Non-pigmented ciliary epithelial cell (primary cell): ENCODE measurements at regions not wholly inside any gene's neighbourhood (a gene's known extent, or its start where the extent isn't known, plus 50 kb on each side); places are given as distances from the start of the nearest gene placed in this dataset.
A peak's percentile ranks its signal among the peaks of the same experiment; 100 is the strongest.

Experiments used
- DNase-seq: peaks from one replicate; pipeline ENCODE4 v3.0.0-alpha.2; 2010; ENCODE audit warnings: low read depth

DNA sequence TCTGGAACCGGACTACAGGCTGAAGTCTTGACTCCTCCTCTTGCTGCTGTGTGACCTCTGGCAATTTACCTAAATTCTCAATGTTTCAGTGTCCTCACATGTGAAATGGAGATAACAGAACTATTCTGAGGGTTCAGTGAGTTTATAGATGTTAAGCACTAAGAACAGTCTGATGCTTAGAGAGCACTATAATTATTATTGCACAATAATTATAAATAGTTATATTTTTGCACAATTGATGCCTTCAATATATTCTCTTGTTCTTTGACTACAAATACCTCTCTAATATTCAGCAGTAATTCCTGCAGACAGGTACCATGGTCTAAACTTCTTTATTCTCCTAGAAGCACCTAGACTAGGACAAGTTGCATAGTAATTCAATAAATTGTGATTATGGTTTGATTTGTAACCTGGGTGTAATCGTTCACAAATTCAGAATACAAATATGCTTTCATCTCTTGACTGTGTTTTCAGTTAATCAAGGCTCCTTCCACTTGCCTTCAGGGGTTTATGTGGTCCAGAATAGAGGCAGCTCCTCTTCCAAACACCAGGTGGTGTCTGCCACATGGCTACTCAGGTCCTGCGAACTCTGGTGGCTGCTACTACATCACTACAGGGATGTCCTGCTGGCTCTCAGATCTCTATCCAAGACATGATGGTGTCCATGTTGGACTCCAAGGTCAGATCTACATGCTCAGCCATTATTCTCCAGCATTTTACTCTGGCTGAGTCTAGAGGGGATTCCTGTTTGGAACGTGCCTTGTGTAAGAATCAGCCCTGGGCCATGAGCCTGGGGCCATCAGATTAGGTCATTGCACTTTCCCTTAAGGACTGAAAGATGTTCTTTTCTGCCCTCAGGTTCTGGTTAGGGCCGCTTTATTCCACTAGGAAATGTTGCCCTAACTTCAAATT, 103.4 kb downstream of the QRFPR start:
- DNase-seq: no peak

DNA sequence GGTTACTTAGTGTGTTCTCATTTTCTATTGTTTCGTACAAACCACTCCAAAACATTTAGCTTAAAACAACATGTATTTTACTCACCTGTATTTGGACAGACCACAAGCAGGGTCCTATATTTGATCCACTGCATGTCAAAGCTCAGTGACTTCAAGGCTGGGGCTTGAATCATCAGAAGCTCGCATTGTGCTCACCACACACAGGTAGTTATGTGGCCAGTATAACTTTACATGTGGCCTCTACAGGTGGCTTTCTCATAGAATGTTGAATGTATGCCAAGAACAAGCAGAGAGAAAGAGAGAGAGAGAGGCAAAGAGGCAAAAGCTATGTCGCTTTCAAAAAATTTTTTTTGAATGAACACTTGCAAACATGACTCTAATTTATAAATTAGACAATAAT, 107.6 kb downstream of the QRFPR start:
- DNase-seq: no peak

DNA sequence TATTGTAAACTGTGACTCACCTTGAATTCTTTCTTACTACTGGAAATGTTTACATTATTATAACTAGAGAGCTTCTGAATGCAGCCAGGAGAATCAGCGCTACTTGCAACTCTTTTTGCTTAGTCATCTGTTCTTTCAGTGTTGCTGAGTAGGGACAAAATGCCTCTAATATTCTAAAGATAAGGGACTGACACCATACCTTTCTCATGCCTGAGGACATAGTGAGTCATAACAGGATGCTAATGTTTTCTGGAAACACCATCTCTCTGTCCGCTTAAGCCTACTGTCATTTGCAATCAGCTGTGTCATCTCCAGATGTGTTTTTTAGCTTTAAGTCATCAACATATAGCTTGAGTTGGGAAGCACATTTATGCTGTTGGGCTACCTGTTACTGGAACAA, 108.3 kb downstream of the QRFPR start:
- DNase-seq: peak; percentile 81

DNA sequence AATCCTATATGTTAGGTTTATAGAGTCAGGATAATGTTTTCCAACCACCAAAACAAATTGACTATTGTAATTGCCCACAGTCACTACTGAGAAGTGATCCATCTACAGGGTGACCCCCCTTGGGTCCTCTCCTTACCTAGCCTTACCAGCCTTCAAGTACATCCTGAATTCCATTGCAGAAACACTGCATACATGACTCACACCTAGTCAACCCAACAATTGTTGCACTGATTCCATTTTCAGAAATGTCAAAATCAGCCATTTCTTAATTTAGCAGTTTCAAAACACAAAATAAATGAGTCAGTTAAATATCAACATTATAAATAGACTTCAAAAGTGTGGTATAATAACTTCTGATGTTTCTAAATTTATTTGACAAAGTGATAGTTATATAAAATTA, 106.3 kb upstream of the TNIP3 start:
- DNase-seq: no peak

DNA sequence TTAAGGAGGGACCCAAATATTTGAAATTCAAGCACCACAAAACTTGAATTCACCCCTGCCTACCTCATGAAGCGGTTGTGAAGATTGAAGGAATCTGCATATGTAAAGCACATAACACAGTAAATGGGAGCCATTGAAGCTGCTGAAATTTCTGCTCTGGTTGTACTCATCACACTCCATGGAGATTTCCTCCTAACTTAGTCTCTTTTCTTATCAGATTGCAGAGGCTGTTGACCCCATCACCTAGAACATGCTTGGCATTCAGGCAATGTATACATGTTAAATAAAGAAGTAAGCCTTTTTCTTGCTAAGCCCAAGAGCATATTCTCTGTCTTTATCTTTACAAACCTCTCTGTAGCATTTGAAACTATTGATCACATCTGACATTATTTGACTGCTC, 104.9 kb upstream of the TNIP3 start:
- no peak for DNase-seq

DNA sequence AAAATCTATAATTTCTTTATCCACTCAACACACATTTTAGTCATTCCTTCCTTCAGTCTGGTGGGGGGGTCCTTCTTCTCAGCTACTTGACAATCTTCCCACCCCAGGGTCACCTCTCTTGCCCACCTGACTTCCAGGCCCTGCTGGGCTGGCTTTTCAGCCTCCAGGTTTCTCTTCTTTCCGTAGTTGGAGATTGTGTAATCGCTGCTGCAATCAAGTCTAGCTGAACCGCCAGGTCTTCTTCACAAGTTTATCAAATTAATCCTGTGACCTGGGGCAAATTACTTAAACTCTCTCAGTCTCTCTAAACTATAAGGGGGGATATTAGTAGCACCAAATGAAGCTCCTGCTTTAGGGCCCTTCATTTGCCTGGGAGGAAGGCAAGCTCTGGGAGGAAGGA, 102.9 kb upstream of the TNIP3 start:
- no peak for DNase-seq

DNA sequence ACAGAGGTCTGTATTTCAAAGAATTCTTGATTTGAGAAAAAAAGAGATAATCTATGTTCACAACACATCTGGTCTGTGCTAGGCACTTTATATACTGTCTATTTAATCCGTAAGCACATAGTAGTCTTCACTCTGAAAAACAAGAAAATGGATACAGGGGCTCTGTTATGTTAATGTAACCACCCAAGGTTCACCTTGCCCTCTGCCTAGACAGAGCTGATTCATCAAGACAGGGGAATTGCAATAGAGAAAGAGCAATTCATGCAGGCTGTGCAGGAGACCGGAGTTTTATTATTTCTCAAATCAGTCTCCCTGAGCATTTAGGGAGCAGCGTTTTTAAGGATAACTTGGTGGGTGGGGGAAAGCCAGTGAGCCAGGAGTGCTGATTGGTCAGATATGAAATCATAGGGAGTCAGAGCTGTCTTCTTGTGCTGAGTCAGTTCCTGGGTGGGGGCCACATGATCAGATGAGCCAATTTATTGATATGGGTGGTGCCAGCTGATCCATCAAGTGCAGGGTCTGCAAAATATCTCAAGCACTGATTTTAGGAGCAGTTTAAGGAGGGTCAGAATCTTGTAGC, 92.9 kb upstream of the TNIP3 start:
- no peak for DNase-seq

DNA sequence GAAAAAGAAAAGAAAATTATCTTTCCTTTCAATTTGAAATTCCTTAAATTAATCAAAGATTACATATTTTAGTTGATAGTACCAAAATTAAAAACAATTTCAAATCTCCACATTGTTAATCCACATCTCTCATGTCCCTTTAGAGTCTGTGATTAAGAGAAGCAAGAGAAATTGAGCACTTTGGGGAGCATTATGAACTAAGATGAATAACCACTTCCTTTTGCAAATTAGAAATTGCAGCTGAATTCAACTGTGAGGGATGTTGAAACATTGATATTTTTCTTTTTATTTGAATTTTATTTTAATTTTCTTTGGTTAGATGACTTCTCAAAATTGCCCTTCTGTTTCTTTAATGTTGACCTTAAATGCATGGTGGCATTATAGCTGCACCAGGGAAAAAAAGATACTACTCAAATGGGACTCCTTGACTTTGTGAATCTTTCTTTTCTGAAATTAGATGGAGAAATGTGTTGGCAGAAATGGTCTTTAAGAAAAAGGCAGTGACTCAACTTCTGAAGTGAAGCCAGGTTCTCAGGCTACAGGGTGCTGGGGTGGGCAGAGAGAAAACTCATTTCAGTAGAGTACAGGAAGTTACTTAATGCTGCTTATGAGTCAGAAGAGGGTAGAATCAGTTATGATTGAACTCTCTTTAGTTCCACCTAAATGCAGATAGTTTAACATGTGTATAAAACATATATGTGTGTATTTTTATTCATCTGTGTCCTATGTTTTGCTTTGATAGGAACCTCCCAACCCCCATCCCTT, 92.0 kb upstream of the TNIP3 start:
- DNase-seq: peak; percentile 84

DNA sequence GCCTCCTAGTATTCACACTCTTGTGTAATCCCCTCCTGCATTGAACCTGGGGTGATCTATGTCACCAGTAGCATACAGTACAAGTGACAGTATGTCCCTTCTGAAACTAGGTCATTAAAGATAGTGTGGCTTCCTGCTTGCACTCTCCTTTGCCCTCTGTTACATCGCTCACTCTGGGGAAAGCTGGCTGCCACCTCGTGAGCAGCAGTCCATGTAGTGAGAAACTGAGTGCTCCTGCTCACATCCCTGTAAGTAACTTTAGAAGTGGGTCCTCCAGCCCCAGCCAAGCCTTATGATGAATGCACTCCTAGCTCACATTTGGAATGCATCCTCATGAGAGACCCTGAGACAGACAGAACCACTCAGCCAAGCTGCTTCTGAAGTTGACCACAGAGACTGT, 89.8 kb upstream of the TNIP3 start:
- no peak for DNase-seq

DNA sequence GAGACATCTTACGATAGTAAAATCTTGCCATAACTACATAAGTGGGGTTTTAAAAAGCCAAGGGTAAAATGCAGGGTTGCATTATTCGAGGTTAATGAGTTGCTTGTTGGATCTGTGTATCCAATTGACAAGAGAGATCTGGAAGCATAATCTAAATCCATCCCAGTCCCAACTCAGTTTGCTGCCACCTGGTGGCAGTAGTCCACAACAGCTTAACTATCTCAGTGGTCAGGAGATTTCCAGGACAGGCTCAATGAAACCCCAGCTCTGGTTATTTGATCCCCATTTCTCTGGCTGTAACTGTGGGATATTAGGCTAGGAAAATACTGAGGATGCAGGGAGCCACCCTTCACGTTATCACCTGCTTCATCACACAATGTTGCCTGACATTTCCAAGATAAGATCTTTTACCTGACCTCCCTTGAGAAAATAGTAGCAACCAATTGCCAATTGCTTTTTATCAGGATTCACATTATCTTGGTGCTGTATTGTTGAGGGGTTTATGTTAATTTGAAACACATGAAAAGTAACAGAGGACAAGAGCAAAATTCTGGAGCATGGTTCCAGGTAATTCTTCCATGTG, 88.2 kb upstream of the TNIP3 start:
- DNase-seq: no peak

DNA sequence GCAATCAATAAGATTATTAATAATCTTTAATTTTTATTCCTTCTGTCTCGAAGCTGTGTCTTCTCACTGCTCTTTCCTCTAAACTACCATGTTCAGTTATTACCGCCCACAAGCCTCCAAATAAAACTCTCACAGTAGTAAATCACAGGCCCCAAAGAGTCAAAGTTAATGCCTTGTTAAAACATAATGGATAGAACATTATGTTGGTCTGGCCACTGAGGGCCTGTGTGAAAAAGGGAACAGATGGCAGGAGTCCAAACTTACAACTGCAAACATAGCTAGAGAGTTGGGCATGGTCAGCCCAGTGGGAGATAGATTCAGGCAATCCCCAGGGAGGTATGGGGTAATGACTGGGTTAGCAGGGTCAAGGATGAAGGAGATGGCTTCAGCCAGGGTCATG, 84.6 kb upstream of the TNIP3 start:
- no peak for DNase-seq

DNA sequence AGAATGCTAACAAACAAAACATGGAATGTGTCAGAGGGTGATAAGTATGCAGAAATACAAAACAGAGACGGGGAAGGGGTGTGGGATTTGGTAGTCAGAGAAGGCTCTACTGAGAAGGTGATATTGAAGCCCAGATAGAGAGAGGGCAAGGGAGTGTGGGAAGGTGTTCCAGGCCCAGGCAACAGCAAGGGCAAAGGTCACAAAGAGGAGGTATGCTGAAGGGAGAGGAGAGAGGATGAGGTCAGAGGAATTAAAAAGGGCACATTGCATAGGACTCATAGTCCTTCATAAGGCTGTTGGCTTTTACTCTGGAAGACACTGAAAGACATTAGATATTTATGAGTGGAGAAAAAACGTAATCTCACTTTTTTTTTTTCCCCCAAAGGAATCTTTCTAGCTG, 82.6 kb upstream of the TNIP3 start:
- no peak for DNase-seq

DNA sequence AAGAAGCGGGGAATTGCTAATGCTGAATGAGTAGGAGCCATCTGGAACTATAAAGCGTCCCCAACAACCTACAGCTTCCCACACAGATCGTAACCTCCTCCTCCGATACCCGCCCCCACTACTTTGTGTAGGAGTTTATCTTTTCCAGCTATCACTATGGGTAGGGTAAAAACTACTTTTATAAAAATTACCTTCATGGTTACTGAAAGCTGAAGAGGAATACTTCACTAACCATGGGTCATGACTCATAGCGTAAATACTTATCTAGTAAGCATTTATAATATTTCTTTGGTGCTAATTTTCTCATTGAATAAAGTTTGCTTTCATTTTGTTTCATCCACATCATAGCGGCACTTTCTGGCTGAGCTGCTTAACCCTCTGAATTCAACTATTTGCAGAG, 79.4 kb upstream of the TNIP3 start:
- no peak for DNase-seq

DNA sequence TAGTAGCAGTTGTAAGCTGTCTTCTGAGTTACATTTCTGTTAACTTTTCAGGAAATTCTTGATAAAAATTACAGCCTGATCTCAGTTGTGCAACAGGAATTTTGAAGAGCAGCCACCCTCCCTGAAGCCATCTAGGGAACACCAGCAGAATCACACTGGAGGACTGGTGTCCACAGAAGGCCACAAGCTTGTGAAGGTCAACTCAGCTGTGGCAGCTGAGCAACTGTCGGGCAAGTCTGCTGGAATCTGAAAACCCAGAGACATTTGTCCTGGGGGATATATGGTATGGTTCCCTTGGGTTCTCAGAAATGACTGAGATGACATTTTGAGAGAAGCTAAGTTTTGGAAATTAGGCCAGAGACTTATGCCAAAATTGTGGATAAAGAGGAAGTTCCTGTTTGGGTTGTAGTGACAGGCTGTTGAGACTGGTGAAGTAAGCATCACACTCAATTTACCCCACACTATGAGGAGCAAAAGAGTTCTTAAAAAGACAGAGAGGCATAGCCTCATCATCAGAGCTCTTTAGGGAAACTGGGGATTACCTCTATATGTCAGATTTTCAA, 78.1 kb upstream of the TNIP3 start:
- DNase-seq: no peak

DNA sequence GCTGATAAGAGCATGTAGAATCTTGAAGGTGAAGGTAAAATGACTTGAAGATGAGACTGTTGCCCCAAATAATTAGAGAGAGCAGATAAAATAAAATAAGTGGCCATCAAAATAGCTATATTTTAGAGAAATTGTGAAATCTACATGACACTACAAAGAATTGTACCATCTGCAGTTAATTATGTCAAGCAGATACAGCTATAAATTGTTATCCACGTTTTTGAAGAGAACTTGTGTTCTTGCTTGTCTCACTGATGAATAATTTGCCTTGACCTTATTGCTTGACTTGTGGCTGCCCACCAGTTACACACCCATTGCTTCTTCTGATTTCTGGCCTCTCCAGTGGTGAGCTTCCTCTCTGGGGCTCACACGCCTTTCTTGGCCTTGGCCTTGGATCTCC, 75.8 kb upstream of the TNIP3 start:
- no peak for DNase-seq

DNA sequence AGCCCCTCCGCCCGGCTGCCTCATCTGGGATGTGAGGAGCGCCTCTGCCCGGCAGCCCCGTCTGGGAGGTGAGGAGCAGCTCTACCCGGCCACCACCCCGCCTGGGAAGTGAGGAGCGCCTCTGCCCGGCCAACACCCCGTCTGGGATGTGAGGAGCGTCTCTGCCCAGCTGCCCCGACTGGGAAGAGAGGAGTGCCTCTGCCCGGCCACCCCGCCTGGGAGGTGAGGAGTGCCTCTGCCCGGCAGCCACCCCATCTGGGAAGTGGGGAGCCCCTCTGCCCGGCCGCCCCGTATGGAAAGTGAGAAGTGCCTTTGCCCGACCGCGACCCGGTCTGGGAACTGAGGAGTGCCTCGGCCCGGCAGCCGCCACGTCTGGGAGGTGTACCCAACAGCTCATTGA, 74.3 kb upstream of the TNIP3 start:
- DNase-seq: no peak

DNA sequence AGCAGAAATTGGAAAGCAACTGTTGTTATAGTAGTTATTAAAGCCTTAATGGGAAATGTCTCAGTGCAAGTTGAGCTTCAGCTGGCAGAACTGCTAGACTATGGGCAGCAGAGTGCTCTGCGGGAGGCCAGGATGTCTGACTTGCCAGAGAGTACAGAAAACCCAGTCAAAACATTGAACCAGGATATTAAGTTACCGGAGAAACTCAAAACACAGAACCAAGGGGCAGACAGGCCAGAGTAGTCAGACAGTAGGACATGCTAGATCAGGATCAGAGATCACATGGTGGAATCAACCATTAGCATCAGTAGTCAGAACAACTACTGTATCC, 72.9 kb upstream of the TNIP3 start:
- no peak for DNase-seq

DNA sequence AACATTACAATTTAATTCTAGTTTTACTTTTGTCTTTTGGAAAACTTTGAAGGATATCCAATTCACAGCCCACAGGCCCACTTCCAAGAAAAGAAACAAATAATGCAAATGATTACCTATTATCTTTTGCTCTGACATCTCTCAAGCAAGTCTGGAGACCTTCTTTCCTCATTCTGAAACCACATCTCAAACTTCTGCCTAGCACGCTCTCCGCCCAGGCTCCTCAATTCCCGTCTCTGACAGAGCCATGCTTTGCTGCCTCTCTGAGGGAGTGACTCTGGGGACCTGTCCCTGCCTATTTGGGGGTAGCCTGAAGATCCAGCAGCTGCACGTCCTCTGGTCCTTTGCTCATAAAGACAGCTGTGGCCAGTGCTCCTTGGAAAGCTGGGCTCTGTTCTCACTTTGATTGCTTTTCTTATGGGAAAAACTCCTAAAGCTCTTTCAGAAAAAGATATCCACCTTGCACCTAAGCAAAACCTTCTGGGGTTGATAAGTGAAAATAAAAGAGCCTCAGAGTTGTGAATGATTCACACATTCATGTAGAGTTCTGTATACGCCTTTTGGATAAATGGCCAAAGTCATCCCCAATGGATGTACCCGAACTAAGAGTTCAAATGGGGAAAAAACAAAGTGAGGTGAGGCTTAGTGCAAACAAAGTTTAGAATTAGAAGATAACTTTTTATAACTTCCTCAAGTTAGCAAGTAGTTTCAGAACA, 72.4 kb upstream of the TNIP3 start:
- DNase-seq: no peak

DNA sequence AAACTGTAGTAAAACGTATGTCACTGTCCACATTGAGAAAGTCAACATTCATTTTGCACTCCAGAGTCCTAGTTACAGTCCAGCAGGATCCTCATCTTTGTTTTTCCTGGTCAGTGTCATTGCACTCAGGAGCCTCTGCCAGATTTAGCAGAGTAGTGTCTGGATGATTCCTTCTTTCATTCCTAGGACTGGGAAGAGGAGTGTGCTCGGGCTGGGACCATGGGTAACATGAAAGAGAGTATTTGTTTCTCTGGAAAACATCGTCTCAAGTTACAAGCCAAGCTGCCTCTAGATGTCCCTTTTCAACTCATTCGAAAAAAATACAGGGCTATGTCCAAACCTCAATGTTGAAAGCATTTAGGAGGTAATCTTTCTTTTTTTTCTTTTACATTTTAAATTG, 69.9 kb upstream of the TNIP3 start:
- DNase-seq: no peak

DNA sequence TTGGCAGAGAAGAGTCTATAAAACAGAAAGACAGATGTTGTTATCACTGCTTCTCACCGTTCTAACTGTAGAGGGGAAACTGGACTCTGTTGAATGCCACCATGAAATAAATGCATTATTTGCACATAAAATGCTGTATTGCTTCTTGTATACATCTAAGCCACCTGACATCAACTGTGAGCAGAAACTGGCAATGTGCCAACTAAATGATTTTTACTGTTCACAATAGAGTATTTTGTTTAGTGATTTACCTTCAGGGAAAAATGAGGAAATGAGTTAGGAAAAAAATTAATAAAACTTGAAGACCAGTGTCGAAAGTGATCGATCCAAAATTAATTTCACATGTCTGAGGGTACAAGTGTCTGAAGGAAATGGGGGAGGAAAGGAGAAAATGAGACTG, 65.9 kb upstream of the TNIP3 start:
- no peak for DNase-seq

DNA sequence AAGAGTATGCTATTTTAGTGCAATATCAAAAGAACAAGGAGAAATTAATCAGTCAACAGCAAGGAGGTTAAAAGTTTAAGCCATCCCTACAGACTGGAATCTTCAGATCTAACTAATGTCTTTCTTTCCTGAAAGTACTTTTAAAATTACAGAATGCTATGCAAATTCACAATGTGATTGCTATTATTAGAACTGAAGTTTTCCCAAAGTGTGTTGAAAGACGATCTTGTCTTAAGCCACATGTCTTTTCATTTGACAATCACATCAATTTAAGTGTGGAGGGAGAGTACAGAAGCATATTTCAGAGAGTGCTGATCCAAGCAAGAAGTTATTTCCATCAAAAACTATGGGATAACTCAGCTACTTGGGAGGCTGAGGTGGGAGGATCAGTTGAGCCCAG, 64.7 kb upstream of the TNIP3 start:
- no peak for DNase-seq

DNA sequence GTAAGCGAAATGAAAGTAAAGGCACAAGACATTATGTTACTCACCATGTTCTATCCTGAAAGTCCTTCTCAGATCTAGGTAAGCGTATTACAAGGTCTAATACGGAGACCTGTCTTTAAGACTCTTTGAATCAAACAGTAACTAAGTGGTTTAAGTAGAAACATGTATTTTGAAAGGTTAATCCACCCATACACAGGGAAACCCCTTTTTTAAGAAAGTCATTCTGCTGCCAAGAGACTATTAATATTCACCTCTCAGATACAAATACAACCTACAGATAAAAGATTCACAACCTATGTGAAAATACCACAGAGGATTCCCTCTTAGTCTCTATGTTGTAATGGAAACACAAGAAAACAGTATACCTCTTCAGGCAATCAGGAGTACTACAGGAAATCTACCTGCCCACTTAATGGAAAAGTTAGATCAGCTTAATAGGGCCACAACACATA, 63.2 kb upstream of the TNIP3 start:
- no peak for DNase-seq
